Embryonic facial prominence (tissue), 1 donor: ENCODE measurements at regions not wholly inside any gene's neighbourhood (a gene's known extent, or its start where the extent isn't known, plus 50 kb on each side); places are given as distances from the start of the nearest gene placed in this dataset.
A peak's percentile ranks its signal among the peaks of the same experiment; 100 is the strongest.

Experiments
- DNase-seq: peaks from one replicate; pipeline ENCODE4 v3.0.0-alpha.2; 2016; ENCODE audit errors: extremely low spot score

GRCh38 chr4:62899646-62900364 lies 1509.4 kb downstream of the TECRL start:
- DNase-seq: no peak

- no peak for DNase-seq
Measured at GRCh38 chr4:62898115-62898514, 1511.1 kb downstream of the TECRL start.

DNA sequence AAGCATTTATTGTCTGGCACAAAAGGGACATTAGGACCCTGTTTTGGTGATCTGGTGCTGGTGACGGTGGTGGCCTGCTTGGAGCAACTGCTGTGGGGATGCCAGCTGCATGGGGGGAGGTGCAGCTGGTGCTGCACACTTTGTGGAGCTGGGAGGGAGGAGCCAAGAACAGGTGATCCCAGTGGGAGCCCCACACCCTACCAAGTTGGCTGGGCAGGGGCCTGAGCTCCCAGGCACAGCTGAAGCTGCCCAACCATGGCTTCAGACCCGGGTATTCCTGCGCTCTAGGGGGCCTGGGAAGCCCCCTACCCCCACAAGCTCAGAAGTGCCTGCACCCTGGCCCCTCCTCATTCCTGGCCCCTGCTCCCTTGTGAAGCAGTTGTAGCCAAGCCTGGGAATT lies 1512.5 kb downstream of the TECRL start:
- no peak for DNase-seq

GRCh38 chr4:62881901-62882300 lies 1527.3 kb downstream of the TECRL start:
- no peak for DNase-seq

GRCh38 chr4:62881210-62881609 lies 1528.0 kb downstream of the TECRL start:
- DNase-seq: no peak

- DNase-seq: no peak
Measured at GRCh38 chr4:62872856-62873255, 1536.4 kb downstream of the TECRL start.

GRCh38 chr4:62871078-62871477 lies 1538.2 kb downstream of the TECRL start:
- no peak for DNase-seq

- DNase-seq: no peak
Measured at GRCh38 chr4:62870451-62870850, 1538.8 kb downstream of the TECRL start.

- no peak for DNase-seq
Measured at GRCh38 chr4:62865261-62865660, 1544.0 kb downstream of the TECRL start.

GRCh38 chr4:62849696-62850095 lies 1559.6 kb downstream of the TECRL start:
- no peak for DNase-seq

DNA sequence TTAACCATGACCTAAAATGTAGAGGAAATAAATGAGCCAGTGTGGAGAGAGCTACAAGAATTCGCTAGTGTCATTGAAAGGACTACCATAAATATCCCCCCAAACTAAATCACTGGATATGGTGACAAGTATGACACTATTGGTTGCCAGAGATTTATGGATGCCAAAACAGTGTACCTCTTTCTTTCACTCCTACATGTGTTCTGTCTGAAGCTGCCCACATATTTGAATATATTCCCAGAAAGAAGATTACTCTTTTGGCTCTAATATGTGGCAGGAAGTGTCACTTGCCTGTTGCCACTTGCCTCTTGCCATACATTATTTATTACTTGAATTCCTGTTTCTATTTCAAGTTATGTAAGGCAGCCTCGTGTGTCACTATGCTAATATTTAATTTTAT lies 1573.6 kb downstream of the TECRL start:
- no peak for DNase-seq

- no peak for DNase-seq
Measured at GRCh38 chr4:62822306-62822705, 1586.9 kb downstream of the TECRL start.

DNA sequence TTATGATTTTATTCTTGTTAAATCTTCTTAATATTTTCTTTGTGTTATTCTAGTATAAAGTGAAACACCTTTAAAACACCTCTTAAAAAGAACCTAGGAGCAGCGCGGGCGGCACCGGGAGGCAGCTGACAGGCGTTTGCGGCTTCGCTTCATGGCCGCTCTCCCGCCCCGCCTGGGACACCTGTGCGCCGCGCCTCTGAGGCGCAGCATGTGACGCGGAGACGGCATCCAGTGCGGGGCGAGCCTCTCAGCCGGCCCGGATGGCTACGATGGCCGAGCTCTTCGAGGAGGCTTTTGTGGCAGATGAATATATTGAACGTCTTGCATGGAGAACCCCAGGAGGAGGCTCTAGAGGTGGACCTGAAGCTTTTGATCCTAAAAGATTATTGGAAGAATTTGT lies 1592.7 kb downstream of the TECRL start:
- no peak for DNase-seq

- DNase-seq: no peak
Measured at GRCh38 chr4:62814510-62815047, 1594.7 kb downstream of the TECRL start.

DNA sequence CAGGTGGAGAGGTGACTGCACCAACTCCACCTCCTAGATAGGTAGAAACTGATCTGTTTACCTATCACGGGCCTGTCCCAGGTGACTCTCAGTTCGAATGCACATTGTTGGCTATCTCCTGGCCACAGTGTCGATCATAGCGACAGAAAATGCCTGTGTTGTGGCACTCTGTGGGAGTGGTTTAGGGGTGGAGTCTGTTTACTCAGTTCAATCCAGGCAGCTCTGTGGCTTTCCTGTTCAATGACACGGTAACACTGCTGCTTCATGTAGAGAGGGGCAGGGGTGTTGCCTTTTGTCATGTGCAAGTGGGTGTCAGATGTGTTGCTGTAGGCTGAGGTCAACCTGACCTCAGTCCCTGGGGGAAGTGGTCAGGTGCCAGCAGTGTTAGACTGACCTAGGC lies 1602.4 kb downstream of the TECRL start:
- DNase-seq: no peak

DNA sequence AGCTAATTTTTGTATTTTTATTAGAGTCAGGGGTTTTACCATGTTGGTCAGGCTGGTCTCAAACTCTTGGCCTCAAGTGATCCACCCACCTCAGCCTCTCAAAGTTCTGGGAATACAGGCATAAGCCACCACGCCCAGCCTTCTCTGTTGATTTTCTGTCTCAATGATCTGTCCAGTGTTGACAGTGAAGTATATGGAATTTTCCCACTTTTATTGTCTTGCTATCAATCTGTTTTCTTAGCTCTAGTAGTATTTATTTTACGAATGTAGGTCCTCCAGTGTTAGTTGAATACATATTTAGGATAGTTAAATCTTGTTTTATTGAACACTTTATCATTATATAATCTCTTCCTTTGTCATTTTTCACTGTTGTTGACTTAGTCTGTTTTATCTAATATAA lies 1603.9 kb downstream of the ADGRL3 start:
- DNase-seq: no peak

DNA sequence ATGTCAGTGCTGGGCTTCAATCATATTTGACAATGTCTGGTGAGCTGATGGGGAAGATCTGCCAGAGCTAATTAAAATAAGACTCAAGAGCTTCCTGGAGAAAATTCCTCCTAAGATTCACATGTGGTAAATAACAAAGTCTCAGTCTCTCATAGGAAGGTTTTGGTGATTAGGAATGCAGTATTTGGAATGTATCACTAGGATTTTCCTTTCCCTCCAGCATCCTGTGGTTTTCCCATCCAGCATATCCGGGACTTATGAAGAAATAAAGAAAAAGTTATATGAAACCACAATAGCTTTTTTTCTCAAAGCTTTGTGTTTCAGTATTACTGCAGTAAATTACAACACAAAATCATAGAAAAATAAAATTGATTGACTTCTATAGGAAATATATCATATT lies 1597.1 kb downstream of the ADGRL3 start:
- no peak for DNase-seq

GRCh38 chr4:62791386-62791785 lies 1591.3 kb downstream of the ADGRL3 start:
- no peak for DNase-seq

- DNase-seq: no peak
Measured at GRCh38 chr4:62771983-62772557, 1571.9 kb downstream of the ADGRL3 start.

DNA sequence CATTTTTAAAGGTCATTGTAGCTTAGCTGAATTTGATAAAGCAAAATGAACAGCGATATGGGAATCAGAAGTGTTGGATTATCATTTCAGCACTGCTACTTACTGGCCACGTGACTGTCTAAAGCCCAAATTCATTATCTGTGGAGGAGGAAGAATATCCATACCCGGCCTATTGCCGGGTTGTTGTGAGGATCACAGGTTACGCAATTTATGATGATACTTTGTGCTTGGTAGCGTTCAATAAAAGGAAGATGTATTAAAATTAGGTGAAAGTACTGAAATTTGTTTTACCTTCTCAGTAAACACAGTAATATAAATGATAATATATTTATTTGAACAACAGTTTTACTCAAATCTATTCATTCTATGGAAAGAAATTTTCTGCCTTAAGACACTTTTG lies 1540.2 kb downstream of the ADGRL3 start:
- DNase-seq: no peak

DNA sequence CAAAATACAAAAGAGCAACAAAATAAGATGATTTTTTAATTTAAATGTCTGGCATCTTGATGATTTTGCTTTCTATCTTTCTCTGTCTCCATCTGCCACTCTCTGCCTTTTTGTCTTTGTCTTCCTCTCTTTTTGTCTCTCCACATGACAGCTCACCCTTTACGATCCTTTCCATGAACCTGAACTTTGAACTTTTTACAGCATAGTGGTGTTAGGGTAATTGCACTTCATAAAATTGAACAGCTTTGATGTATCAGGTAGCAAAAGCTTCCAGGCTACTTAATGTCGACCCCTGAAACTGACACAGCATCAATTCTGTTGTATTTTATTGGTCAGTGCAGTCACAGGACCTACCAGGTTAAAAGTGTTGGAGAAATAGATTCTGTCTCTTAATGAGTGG lies 1517.0 kb downstream of the ADGRL3 start:
- DNase-seq: no peak

DNA sequence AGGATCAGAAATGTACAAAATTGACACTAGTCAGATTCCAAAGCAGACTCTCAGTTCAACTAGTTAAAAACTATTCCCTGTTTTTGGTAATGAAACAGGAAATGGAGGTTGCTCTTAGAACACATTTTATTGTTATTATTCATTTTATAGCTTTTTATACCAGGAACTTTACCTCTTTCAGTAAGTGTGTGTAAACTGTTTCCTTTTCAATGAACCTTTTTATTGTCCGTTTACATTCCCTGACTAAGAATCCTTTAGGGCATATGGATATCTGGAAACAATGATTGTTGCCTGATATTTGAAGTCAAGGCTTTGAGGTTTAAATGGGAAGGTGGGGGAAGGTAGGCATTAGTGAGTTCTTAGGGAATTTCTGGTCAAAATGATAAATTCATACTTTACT lies 1511.4 kb downstream of the ADGRL3 start:
- DNase-seq: no peak

DNA sequence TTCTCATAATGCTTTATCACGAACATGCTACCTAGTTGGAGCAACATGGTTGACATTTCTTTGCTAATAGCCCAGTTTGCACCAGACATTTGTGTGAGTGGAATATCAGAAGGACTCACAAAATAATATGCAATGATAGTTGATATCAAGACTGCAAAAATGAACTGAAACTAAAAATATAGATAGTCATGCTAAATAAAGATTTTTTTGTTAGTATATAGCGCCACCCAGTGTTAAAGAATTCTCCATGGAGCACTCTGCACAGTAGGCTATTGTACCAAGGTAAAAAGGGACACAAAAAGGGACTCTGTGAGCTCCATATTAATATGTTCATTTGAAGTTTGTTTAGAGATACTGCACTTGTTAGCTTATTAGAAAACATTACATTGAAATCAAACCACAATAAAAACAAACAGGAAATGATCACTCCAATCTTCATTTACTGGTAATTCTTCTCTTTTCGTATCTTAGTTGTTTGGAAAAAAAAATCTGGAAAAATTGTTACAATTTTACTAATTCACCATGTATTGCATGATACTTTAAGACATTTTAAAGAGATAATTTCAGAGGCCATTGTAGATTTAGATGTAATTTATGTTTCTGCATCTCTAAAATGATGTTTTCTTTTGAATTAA lies 1509.6 kb downstream of the ADGRL3 start:
- DNase-seq: peak; percentile 12
